SU-DHL-6 (cell line): ENCODE measurements at regions not wholly inside any gene's neighbourhood (a gene's known extent, or its start where the extent isn't known, plus 50 kb on each side); places are given as distances from the start of the nearest gene placed in this dataset.

Experiments used
- EZH2phosphoT487 ChIP-seq: fragments of 200-600 bp; sonication (generic), shearing (Covaris generic); conservative IDR thresholded peaks from 2 replicates; pipeline ENCODE4 v1.6.1; 2018; ENCODE audit warnings: mild to moderate bottlenecking, antibody characterized with exemption, low read length, moderate library complexity, mixed read lengths
- TF ChIP-seq, protein P1 (sequence below): fragments of 200-600 bp; sonication (generic); IDR thresholded peaks from one replicate; pipeline ENCODE4 v1.5.1; 2017; ENCODE audit warnings: antibody characterized with exemption, mild to moderate bottlenecking, low read length, moderate library complexity; ENCODE audit not compliant: insufficient read depth, poor library complexity, severe bottlenecking

DNA sequence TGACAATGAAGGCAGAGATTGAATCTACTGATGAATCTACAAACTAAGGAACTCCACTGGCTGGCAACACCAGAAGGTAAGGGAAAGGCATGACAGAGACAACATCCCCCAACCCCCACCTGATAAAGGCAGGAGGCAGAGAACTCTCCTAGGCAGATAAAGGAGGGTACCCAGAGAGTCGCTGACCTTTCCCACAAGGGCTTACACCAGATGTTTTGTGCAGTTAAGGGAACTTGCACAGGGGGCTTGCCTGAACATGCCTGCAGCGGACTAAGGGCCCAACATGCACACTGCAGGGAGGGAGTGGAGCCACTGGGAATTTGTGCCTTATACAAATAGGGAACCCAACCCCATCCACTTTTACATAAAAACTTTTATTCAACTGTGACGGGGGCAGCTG, 1996.9 kb upstream of the RAG2 start:
- TF ChIP-seq, protein P1, sequence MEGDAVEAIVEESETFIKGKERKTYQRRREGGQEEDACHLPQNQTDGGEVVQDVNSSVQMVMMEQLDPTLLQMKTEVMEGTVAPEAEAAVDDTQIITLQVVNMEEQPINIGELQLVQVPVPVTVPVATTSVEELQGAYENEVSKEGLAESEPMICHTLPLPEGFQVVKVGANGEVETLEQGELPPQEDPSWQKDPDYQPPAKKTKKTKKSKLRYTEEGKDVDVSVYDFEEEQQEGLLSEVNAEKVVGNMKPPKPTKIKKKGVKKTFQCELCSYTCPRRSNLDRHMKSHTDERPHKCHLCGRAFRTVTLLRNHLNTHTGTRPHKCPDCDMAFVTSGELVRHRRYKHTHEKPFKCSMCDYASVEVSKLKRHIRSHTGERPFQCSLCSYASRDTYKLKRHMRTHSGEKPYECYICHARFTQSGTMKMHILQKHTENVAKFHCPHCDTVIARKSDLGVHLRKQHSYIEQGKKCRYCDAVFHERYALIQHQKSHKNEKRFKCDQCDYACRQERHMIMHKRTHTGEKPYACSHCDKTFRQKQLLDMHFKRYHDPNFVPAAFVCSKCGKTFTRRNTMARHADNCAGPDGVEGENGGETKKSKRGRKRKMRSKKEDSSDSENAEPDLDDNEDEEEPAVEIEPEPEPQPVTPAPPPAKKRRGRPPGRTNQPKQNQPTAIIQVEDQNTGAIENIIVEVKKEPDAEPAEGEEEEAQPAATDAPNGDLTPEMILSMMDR: no peak
- no peak for TF ChIP-seq EZH2phosphoT487
